HG03060 (cell line): ENCODE measurements at regions not wholly inside any gene's neighbourhood (a gene's known extent, or its start where the extent isn't known, plus 50 kb on each side); places are given as distances from the start of the nearest gene placed in this dataset.

Source experiments
- ATAC-seq: cut with Tn5 transposase; IDR thresholded peaks from one replicate; pipeline ENCODE4 v1.9.1; 2021; ENCODE audit warnings: low read depth, moderate number of reproducible peaks; ENCODE audit not compliant: unreplicated experiment

- no peak for ATAC-seq
Measured at GRCh38 chr12:114945351-114945750, 261.4 kb upstream of the TBX3 start.

DNA sequence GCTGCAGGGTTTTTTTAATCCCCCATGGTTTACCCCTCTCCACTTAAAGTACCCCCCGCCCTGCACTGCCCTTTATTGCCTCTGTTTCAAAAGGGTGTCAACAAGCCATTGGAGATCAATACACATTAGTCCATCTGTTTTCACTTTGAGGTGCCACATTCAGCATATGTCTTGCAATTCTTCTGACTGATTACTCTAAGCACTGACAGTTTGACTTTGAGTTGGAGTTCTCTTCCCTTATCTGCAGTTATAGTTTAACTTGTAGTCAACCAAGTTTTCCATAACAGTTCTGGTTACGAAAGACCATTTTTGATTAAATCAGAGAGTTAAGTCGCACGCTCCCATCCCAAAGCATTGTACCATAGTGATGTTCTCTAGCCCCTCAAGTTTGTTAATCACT is 260.8 kb upstream of the TBX3 start:
- ATAC-seq: no peak

GRCh38 chr12:114943601-114944000 is 259.6 kb upstream of the TBX3 start:
- no peak for ATAC-seq

- no peak for ATAC-seq
Measured at GRCh38 chr12:114938487-114939210, 254.7 kb upstream of the TBX3 start.

DNA sequence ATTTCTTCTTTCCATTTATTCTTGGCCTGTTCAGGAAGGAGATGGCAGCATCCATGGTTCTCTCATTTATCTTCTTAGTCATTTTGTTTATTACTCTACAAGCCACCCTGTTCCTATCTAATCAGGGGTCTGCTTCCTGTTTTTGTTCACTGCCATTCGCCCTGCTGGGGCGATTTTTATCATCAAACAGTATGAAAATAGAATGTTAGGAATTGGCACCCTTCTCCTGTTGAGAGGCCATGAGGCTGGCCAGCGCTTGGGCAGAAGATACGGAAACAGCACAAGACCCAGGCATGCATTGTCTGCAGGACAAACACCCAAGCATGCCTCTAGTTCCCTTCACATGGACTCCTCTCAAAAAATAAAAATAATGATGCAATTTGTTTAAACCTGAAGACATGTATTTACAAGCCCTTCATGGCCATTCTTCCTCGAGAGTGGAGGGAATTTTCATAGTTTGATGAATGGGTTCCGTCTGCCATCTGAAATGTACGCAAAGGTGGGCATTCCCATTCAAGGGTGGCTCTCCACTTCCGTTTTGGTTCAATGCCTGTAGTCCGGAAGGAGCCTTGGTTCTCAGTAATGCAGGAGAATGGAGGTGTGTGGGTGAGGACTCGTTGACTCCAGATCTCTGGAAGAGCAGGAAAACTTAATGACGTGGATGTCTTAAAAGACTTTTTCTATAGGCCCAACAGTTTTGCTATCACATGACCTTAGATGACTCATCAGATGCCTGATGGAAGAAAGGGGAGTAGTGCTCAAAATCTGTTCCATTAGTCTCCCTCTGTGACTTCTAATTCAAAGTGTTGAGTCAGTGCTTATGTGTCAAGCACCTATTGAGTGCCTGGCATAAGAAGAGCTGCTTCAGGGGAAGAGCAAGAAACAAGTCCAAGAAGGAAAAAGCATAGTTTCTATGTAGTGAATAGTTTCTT is 252.4 kb upstream of the TBX3 start:
- no peak for ATAC-seq

DNA sequence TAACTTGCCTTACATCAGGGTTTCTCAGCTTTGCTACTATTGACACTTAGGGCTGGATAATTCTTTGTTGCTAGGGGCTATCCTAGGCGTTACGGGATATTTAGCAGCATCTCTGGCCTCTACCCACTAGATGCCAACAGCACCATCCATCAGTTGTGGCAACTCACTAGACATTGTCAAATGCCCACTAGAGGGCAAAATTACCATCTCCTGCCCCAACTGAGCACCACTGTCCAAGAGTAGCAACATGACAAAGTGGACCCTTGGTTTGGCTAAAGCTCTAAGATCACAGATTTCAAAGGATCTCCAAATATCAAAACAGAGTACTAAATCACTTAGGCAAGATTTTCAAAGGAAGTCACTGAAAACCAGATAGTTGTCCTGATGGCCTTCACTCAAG is 251.7 kb upstream of the TBX3 start:
- ATAC-seq: no peak

DNA sequence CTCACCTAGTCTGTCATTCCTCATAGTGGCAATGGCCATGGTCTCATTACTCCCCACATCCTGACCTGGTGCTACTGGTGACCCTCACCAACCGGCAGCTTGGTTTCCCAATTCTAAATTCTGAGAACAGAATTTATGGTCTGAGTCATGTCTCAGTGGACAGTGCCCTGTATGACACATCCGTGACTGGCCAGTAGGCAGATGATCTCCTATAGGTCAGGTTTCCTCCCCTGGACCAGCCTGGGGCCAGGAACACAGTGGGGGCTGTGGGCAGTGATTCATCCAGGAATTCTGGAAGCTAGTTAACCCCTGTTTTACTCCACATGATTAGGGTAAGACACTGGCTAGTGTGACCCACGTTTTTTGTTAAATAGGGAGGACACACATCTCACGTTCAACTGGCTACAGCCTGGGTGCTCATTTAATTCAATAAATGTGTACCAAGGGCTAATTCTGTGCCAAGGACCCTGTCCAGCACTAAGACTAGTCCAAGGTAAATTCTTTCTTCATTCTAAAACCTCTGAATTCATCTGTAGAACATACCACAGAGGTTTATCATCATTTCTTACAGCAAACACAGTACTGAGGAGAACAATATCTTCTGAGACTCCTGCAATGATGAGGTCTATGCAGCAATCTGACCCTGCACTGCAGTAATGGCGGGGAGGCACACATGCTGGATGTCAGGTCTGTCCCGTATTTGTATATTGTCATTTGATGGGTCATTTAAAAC is 249.6 kb upstream of the TBX3 start:
- ATAC-seq: no peak

GRCh38 chr12:114932806-114933205 is 248.8 kb upstream of the TBX3 start:
- no peak for ATAC-seq

GRCh38 chr12:114931025-114931424 is 247.1 kb upstream of the TBX3 start:
- ATAC-seq: no peak

DNA sequence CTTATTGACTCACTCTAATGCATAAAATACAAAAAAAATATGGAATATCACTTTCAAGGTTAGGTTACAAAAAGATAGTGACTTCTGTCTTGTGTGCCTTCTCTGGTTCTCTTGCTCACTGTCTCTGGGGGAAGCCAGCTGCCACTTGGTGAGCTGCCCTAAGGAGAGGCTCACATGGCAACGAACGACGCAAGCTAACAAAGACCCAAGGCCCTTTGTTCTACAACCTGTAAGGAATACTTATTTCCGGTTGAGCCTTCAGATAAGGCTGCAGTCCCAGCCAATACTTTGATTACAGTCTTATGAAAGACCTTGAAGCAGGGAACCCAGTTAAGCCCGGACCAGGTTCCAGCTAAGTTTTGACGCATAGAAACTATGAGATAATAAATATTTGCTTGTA is 242.4 kb upstream of the TBX3 start:
- ATAC-seq: no peak

- ATAC-seq: no peak
Measured at GRCh38 chr12:114924946-114925475, 241.0 kb upstream of the TBX3 start.

- no peak for ATAC-seq
Measured at GRCh38 chr12:114921781-114922180, 237.8 kb upstream of the TBX3 start.

DNA sequence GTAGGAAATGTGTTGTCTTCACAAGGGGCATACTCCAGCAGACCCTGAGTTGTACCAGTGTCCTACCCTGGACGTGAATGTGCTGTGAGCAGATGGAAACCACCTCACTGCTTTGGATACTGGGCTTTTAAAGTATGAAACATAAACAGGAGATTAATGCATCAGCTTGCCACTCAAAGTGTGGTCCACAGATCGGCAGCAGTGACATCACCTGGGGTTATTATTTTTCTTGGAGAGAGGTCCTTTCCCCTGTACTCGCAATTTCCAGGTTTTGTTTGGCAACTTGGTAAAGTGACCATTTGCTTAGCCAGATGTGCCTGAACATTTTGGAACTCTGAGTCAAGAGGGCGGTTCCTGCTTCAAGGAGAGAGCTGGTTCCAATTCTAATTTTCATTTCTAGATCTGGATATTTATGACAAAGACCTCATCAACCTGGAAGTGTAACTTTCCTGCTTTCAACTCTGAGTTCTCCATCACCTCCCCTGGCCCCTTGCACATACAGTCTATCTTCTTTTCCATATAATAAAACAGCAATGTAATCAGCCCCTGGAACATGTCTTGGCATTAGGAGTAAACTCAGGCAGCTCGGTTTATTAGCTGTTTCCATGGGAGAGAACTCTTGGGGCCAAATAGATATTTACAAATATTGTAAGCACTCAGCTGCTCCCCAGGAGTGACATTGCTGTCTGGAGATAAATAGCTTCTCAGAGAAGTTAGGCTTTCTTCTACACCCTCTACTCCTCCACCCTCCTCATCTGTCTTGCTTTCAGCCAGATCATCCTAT is 237.0 kb upstream of the TBX3 start:
- ATAC-seq: no peak

DNA sequence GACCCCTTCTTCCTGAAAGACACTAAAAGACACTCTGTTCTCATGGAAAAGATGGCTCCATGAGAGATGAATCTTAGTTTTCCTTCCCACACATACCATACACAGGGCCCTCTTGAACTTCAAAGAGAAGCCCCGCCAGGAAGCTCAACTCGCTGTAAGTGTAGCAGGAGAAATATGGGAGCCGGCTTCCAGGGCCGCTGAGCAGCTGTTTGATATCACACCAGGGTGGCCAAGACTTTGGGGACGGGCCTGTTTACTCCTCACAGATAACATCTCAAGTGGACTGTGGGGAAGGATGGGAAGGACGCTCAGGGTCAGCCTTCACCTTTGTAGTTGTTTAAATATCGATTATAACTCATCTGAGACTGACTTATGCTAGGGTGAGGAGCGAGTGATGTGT is 235.5 kb upstream of the TBX3 start:
- ATAC-seq: no peak

DNA sequence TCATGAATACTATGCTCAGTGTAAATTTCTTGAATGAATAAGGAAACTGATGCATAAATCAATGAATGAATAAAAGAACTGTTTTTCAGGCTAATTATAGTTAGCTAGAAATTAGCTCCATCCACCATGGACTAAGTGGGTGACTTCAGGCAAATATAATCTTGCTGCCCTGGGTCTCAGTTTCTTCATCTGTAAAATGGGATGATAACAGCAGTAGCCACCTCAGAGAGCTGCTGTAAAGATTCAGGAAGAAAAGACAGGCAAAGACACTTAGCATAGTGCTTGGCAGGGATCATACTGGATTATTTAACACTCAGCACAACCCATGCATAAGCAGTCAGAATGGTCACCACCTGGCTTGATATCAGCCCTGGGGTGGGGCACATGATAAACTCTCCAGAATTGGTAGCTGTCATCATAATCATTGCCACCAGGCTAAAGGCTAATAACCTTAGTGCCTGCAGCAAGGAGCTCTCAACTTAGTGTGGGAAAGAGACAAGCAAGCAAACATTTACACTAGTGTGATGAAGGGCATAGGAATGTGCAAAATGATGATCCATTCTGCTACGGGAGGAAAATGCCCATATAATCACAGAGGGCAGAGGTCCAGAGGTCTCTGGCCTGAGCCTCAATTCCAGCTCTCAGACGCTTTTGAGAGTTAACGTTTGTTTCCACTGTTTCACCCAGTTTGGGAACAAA is 234.7 kb upstream of the TBX3 start:
- ATAC-seq: no peak

- no peak for ATAC-seq
Measured at GRCh38 chr12:114917953-114918352, 234.0 kb upstream of the TBX3 start.

- ATAC-seq: no peak
Measured at GRCh38 chr12:114917307-114917706, 233.3 kb upstream of the TBX3 start.

DNA sequence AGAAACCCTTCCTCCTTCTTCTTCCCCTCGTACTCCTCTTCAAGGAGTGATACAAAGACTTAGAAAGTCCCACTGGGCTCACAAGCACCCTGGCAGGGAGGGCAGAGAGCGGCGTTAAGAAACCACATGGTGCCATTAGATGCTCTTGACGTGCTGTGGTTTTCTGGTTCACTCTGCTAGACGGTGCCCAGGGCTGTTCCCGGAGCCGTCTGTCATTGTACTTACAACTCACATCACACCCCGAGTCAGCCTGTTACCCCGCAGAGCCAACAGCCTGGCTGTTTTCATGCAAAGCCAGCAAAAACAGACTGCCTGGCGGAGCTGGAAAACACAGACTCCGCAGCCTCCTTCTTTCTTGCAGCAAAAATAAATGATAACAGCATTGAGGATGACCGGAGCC is 232.6 kb upstream of the TBX3 start:
- ATAC-seq: no peak

DNA sequence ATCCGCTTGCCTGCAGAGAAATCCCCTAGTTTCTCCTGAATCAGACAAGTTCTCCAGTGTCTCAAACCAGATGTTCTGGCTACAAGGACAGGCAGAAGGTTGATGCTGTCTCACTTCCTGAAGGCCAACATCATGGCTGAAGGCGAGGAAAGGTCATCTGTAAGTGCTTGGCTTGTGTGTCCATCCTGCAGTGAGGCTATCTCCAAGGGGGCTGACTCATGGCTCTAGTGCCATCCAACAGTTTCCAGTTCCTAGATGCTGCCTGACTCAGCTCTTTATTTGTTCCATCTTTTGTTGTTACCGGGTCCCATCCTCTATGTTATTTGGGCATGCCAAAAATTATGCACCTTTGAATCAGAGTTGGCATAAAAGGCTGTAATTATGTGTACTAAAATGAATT is 232.1 kb upstream of the TBX3 start:
- ATAC-seq: no peak
